Kidney (tissue), 13 donors: ENCODE measurements at regions not wholly inside any gene's neighbourhood (a gene's known extent, or its start where the extent isn't known, plus 50 kb on each side); places are given as distances from the start of the nearest gene placed in this dataset.
A peak's percentile ranks its signal among the peaks of the same experiment; 100 is the strongest.

ENCODE experiments used
- DNase-seq, 5 donors: peaks; one replicate each; pipeline ENCODE4 v3.0.0-alpha.2; 2013 to 2020
- FAIRE-seq: peaks from 2 replicates; lab custom pipeline; 2012; peaks lifted over from hg19 to GRCh38; lab: Jason Lieb, UNC
- H3K27ac ChIP-seq, 2 donors: one replicate each; pipeline ENCODE4 v1.7.0; 2013; ENCODE audit warnings: low read depth in 2 of 2, low read length in 2 of 2, inconsistent platforms in 1 of 2
- H3K27me3 ChIP-seq: one replicate; pipeline ENCODE4 v1.7.1; 2013; ENCODE audit warnings: low read length, inconsistent platforms; ENCODE audit not compliant: control insufficient read depth, insufficient read depth
- H3K36me3 ChIP-seq, 3 donors: one replicate each; pipeline versions ENCODE4 v1.7.0 to v1.7.1; 2013; ENCODE audit warnings: low read length in 3 of 3, control low read depth in 1 of 3, inconsistent platforms in 1 of 3; ENCODE audit not compliant: insufficient read depth in 3 of 3, control insufficient read depth in 2 of 3
- H3K4me1 ChIP-seq, 3 donors: one replicate each; pipeline versions ENCODE4 v1.7.0 to v1.7.1; 2013; ENCODE audit warnings: low read length in 3 of 3, inconsistent platforms in 1 of 3, low read depth in 1 of 3; ENCODE audit not compliant: control insufficient read depth in 2 of 3, insufficient read depth in 2 of 3
- H3K4me3 ChIP-seq, 3 donors: one replicate each; pipeline versions ENCODE4 v1.7.0 to v1.8.1; 2013; ENCODE audit warnings: low read length in 3 of 3, control low read depth in 1 of 3, inconsistent platforms in 1 of 3
- H3K9ac ChIP-seq, 3 donors: one replicate each; pipeline versions ENCODE4 v1.7.0 to v1.7.1; 2013; ENCODE audit warnings: low read length in 3 of 3, control low read depth in 1 of 3, inconsistent platforms in 1 of 3
- H3K9me3 ChIP-seq, 3 donors: one replicate each; pipeline versions ENCODE4 v1.7.0 to v1.7.1; 2013; ENCODE audit warnings: low read length in 3 of 3, control low read depth in 1 of 3, inconsistent platforms in 1 of 3; ENCODE audit not compliant: control insufficient read depth in 2 of 3, insufficient read depth in 1 of 3
- intact Hi-C: fragments of 100-400 bp; cut with DNase I; formaldehyde crosslinking; loops from one replicate; pipeline ENCODE4 v1.11.1; 2022
- TF ChIP-seq, protein P1 (sequence below): IDR thresholded peaks from 3 replicates; pipeline ENCODE4 v1.5.1; 2012; ENCODE audit warnings: mild to moderate bottlenecking, moderate library complexity, borderline replicate concordance; ENCODE audit not compliant: insufficient read depth; ENCODE audit errors: extremely low read depth
- donor health status: control.
- donor health status: control.
- donor health status: control.
- donor health status: control.
- donor health status: control.
- donor health status: DM: yes; HTN: yes; CAD: no.
- donor health status: Normal renal cell carcinoma (clear cell type).

DNA sequence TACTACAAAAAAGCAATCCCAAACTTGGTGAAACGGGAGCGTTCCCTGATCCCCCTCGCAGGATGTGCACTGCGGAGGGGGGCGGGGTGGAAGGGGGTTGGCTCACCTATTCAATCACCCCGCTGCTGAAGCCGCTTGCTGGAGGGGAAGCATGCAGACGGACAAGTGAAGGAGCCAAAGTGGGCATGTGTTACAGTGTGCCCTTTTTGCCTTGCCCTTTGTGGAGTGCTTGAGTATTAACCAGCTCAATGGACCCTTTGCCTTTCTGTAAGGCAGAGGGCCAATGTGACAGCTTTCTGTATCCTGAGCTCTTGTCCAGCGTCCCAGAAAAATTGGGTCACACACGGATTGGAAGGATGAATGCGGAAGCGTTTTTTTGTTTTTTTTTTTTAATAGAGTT is 348.9 kb upstream of the NPSR1 start:
- no peak overlapping the region for H3K9ac ChIP-seq
- H3K36me3 ChIP-seq = no peaks in the 10 kb centered on the region
- no peak overlapping the region for H3K4me3 ChIP-seq
- FAIRE-seq (no peak), DNase-seq (peak in 1 of 5 donors; percentile 44)
- no peaks in the 10 kb centered on the region for H3K4me1 ChIP-seq
- no peak overlapping the region for H3K27ac ChIP-seq
- H3K9me3 ChIP-seq = peaks cover 0 to 4% (median 0%) of the 10 kb centered on the region in 3 donors
- H3K27me3 ChIP-seq = no peaks in the 10 kb centered on the region
- TF ChIP-seq, protein P1, sequence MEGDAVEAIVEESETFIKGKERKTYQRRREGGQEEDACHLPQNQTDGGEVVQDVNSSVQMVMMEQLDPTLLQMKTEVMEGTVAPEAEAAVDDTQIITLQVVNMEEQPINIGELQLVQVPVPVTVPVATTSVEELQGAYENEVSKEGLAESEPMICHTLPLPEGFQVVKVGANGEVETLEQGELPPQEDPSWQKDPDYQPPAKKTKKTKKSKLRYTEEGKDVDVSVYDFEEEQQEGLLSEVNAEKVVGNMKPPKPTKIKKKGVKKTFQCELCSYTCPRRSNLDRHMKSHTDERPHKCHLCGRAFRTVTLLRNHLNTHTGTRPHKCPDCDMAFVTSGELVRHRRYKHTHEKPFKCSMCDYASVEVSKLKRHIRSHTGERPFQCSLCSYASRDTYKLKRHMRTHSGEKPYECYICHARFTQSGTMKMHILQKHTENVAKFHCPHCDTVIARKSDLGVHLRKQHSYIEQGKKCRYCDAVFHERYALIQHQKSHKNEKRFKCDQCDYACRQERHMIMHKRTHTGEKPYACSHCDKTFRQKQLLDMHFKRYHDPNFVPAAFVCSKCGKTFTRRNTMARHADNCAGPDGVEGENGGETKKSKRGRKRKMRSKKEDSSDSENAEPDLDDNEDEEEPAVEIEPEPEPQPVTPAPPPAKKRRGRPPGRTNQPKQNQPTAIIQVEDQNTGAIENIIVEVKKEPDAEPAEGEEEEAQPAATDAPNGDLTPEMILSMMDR = no peak
- intact Hi-C loops = no loop called here

GRCh38 chr7:34309584-34309983 is 348.4 kb upstream of the NPSR1 start:
- H3K27me3 ChIP-seq = no peaks in the 10 kb centered on the region
- H3K9ac ChIP-seq = no peak overlapping the region
- TF ChIP-seq, protein P1 = no peak
- peaks cover 0 to 4% (median 0%) of the 10 kb centered on the region in 3 donors for H3K9me3 ChIP-seq
- no peak for FAIRE-seq
- H3K4me1 ChIP-seq = no peaks in the 10 kb centered on the region
- H3K27ac ChIP-seq = no peak overlapping the region
- intact Hi-C loops = no loop called here
- H3K4me3 ChIP-seq = no peak overlapping the region
- no peaks in the 10 kb centered on the region for H3K36me3 ChIP-seq
- DNase-seq = peak in 1 of 5 donors; percentile 48

DNA sequence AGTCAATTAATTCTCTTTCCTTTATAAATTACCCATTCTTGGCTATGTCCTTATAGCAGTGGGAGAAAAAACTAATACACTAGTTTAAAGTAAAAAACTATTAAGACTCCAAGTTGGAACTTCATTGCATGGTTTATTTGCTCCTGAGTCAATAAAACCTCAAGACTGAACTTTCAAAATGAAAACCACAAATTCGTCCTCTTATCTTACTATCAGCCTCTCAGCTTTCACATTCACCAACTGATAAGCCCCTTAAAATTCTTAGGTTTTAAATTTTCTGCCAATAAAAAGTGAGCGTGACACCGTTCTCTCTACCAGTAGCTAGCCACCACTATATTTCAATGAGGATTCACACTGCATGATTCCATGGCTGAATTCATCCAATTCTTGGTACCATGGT is 346.4 kb upstream of the NPSR1 start:
- FAIRE-seq (no peak), DNase-seq (no peak)
- peaks cover 0 to 4% (median 0%) of the 10 kb centered on the region in 3 donors for H3K9me3 ChIP-seq
- no peak overlapping the region for H3K4me3 ChIP-seq
- TF ChIP-seq, protein P1 = no peak
- no peaks in the 10 kb centered on the region for H3K36me3 ChIP-seq
- intact Hi-C loops = no loop called here
- no peaks in the 10 kb centered on the region for H3K4me1 ChIP-seq
- no peak overlapping the region for H3K9ac ChIP-seq
- no peaks in the 10 kb centered on the region for H3K27me3 ChIP-seq
- no peak overlapping the region for H3K27ac ChIP-seq

DNA sequence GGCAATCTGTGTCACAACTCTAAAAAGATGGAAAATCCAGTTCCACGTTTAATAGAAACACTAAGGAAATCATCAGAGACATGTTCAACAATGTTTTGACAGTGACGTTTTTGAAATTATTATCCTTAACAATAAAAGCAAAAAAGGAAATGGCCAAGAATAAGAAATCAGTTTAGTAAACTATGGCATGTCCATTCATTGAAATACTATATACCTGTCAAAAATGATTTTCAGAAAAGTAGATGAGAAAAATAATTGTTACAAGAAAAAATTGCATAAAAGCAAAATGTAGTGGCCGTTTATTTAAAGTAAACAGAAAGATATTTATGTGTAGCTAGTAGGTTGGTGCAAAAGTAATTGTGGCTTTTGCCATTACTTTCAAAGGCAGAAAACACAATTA is 345.4 kb upstream of the NPSR1 start:
- intact Hi-C loops = no loop called here
- H3K4me1 ChIP-seq = no peaks in the 10 kb centered on the region
- TF ChIP-seq, protein P1 = no peak
- H3K9ac ChIP-seq = no peak overlapping the region
- FAIRE-seq = no peak
- no peaks in the 10 kb centered on the region for H3K27me3 ChIP-seq
- no peak overlapping the region for H3K4me3 ChIP-seq
- H3K9me3 ChIP-seq = peaks cover 0 to 4% (median 0%) of the 10 kb centered on the region in 3 donors
- H3K27ac ChIP-seq = no peak overlapping the region
- H3K36me3 ChIP-seq = no peaks in the 10 kb centered on the region
- no peak for DNase-seq
